ENCODE measurements at regions not wholly inside any gene's neighbourhood (a gene's known extent, or its start where the extent isn't known, plus 50 kb on each side); places are given as distances from the start of the nearest gene placed in this dataset.

DNA sequence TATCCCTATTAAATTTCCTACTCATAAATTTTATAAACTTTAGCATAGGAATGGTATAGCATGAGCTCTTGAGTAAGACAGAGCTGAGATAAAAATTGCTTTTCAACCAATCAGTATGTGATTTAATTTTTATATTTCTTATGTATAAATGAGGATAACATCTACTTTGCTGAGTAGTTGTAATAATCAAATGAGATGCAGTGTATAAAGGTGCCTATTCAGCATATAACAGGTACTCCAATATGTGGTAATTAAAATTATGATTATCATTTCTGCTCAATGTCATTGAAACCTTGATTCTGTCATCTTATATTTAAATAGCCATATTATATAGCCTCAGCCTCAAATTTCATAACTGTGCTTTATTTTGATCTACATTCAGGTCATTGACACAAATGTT, 700.4 kb upstream of the SLC8A1 start:
- Histone ChIP-seq H3K27ac (ENCODE audit: low read depth in 1 of 2, low read length in 2 of 2) (no peak overlapping the region), H3K9ac (ENCODE audit: insufficient read depth, low read length, poor library complexity, severe bottlenecking) (no peak overlapping the region), H3K4me2 (replicated peaks; ENCODE audit: extremely low read depth, low read length, poor library complexity, severe bottlenecking) (no peak overlapping the region), H4K20me1 (ENCODE audit: insufficient read depth, low read length) (no peaks in the 10 kb centered on the region), H3K9me3 (replicated peaks in 1 of 2; ENCODE audit: control insufficient read depth in 1 of 2, insufficient read depth in 1 of 2, low read length in 2 of 2) (no peaks in the 10 kb centered on the region), H3K79me2 (ENCODE audit: insufficient read depth, low read length) (no peaks in the 10 kb centered on the region), H3K36me3 (replicated peaks in 1 of 2; ENCODE audit: control insufficient read depth in 1 of 2, insufficient read depth in 2 of 2, low read length in 2 of 2) (no peaks in the 10 kb centered on the region), H3K4me3 (replicated peaks in 1 of 3; ENCODE audit: low read depth in 2 of 3, low read length in 3 of 3) (no peak overlapping the region), H3K4me1 (ENCODE audit: control insufficient read depth in 1 of 2, insufficient read depth in 2 of 2, low read length in 2 of 2) (no peaks in the 10 kb centered on the region), H2AFZ (ENCODE audit: insufficient read depth, low read depth, low read length, poor library complexity, severe bottlenecking) (no peak overlapping the region), H3K27me3 (ENCODE audit: control insufficient read depth in 2 of 2, insufficient read depth in 2 of 2, low read length in 2 of 2) (no peaks in the 10 kb centered on the region)
- intact Hi-C loops (cut with micrococcal nuclease): no loop called here
- no peak for DNase-seq
- Mint-ChIP-seq H3K27ac (no peak overlapping the region), H3K36me3 (no peaks in the 10 kb centered on the region), H3K27me3 (ENCODE audit: low read depth in 3 of 3) (no peaks in the 10 kb centered on the region), H3K4me3 (no peak overlapping the region), H3K9me3 (peaks cover 0 to 6% (median 1%) of the 10 kb centered on the region in 7 donors), H3K4me1 (no peaks in the 10 kb centered on the region)
- TF ChIP-seq, protein P1, sequence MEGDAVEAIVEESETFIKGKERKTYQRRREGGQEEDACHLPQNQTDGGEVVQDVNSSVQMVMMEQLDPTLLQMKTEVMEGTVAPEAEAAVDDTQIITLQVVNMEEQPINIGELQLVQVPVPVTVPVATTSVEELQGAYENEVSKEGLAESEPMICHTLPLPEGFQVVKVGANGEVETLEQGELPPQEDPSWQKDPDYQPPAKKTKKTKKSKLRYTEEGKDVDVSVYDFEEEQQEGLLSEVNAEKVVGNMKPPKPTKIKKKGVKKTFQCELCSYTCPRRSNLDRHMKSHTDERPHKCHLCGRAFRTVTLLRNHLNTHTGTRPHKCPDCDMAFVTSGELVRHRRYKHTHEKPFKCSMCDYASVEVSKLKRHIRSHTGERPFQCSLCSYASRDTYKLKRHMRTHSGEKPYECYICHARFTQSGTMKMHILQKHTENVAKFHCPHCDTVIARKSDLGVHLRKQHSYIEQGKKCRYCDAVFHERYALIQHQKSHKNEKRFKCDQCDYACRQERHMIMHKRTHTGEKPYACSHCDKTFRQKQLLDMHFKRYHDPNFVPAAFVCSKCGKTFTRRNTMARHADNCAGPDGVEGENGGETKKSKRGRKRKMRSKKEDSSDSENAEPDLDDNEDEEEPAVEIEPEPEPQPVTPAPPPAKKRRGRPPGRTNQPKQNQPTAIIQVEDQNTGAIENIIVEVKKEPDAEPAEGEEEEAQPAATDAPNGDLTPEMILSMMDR (IDR thresholded peaks at IDR 0.05): no peak

DNA sequence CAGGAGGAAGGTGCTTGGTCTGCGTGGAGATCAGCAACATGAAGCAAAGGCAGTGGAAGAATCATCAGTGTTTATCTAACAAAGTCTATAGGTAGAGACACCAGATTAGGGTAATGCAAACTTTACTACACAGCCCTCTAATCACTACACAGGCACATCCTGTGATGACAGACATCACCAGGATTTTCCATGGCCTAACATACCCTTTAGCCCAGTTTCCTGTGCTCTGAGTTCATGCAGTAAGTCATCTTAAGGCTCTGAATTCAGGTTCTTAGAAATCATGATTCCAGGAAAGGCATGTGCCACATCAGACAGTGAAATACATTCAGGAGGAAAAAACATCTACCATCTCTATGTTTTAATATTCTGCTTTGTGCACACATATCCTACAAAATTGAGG, 708.5 kb upstream of the SLC8A1 start:
- TF ChIP-seq, protein P1 (IDR thresholded peaks at IDR 0.05): no peak
- intact Hi-C loops (cut with micrococcal nuclease): no loop called here
- H3K27me3 Mint-ChIP-seq (ENCODE audit: low read depth in 3 of 3): no peaks in the 10 kb centered on the region
- Histone ChIP-seq H3K27me3 (ENCODE audit: control insufficient read depth in 2 of 2, insufficient read depth in 2 of 2, low read length in 2 of 2) (no peaks in the 10 kb centered on the region), H4K20me1 (ENCODE audit: insufficient read depth, low read length) (no peaks in the 10 kb centered on the region), H3K79me2 (ENCODE audit: insufficient read depth, low read length) (no peaks in the 10 kb centered on the region), H3K36me3 (replicated peaks in 1 of 2; ENCODE audit: control insufficient read depth in 1 of 2, insufficient read depth in 2 of 2, low read length in 2 of 2) (no peaks in the 10 kb centered on the region), H3K4me2 (replicated peaks; ENCODE audit: extremely low read depth, low read length, poor library complexity, severe bottlenecking) (no peak overlapping the region), H3K4me1 (ENCODE audit: control insufficient read depth in 1 of 2, insufficient read depth in 2 of 2, low read length in 2 of 2) (no peaks in the 10 kb centered on the region), H3K4me3 (replicated peaks in 1 of 3; ENCODE audit: low read depth in 2 of 3, low read length in 3 of 3) (no peak overlapping the region), H3K9me3 (replicated peaks in 1 of 2; ENCODE audit: control insufficient read depth in 1 of 2, insufficient read depth in 1 of 2, low read length in 2 of 2) (no peaks in the 10 kb centered on the region), H2AFZ (ENCODE audit: insufficient read depth, low read depth, low read length, poor library complexity, severe bottlenecking) (no peak overlapping the region), H3K9ac (ENCODE audit: insufficient read depth, low read length, poor library complexity, severe bottlenecking) (no peak overlapping the region), H3K27ac (ENCODE audit: low read depth in 1 of 2, low read length in 2 of 2) (no peak overlapping the region)
- H3K4me1 Mint-ChIP-seq: no peaks in the 10 kb centered on the region
- H3K9me3 Mint-ChIP-seq: peaks cover 0 to 7% (median 3%) of the 10 kb centered on the region in 7 donors
- no peak overlapping the region for H3K4me3 Mint-ChIP-seq
- no peak for DNase-seq
- H3K27ac Mint-ChIP-seq: no peak overlapping the region
- no peaks in the 10 kb centered on the region for H3K36me3 Mint-ChIP-seq
- WGBS (ENCODE audit: insufficient coverage): no CpG with 5 or more reads among the region's 1 CpG
